CD4-positive, alpha-beta memory T cell (primary cell): ENCODE measurements at regions not wholly inside any gene's neighbourhood (a gene's known extent, or its start where the extent isn't known, plus 50 kb on each side); places are given as distances from the start of the nearest gene placed in this dataset.
A peak's percentile ranks its signal among the peaks of the same experiment; 100 is the strongest.

Experiments used
- CTCF ChIA-PET: fragments of 350-600 bp; sonication (Branson Sonifier 250); formaldehyde crosslinking; loops from one replicate; lab custom pipeline; 2021; ENCODE audit warnings: inconsistent platforms; ENCODE audit not compliant: partially characterized antibody; lab: Charles Lee
- POLR2A ChIA-PET: fragments of 350-600 bp; sonication (Branson Sonifier 250); formaldehyde crosslinking; loops from one replicate; lab custom pipeline; 2021; ENCODE audit not compliant: partially characterized antibody; lab: Charles Lee
- DNase-seq, 5 donors: peaks; one replicate each; pipeline versions ENCODE4 v3.0.0 to v3.0.0-alpha.2; 2020 to 2022; ENCODE audit warnings: mixed read lengths in 1 of 5
- H3K27ac ChIP-seq: one replicate; pipeline ENCODE4 v1.7.0; 2013; ENCODE audit warnings: low read depth, low read length
- H3K27me3 ChIP-seq: 2 replicates; pipeline ENCODE4 v1.7.0; 2013; ENCODE audit warnings: mild to moderate bottlenecking, low read length, moderate library complexity; ENCODE audit not compliant: insufficient read depth
- H3K36me3 ChIP-seq: 2 replicates; pipeline ENCODE4 v1.7.0; 2013; ENCODE audit warnings: mild to moderate bottlenecking, low read length, moderate library complexity; ENCODE audit not compliant: insufficient read depth
- H3K4me1 ChIP-seq: 2 replicates; pipeline ENCODE4 v1.7.0; 2013; ENCODE audit warnings: mild to moderate bottlenecking, low read length, moderate library complexity; ENCODE audit not compliant: insufficient read depth
- H3K4me3 ChIP-seq, 2 donors: one replicate each; pipeline ENCODE4 v1.7.0; 2013; ENCODE audit warnings: low read length in 2 of 2, mild to moderate bottlenecking in 1 of 2
- H3K9me3 ChIP-seq, 2 donors: one replicate each; pipeline ENCODE4 v1.7.0; 2013; ENCODE audit warnings: low read length in 2 of 2, control low read depth in 1 of 2; ENCODE audit not compliant: control insufficient read depth in 1 of 2
- H3K27ac Mint-ChIP-seq, 7 donors: one replicate each; pipeline ENCODE4 v1.8.0; 2020 to 2021; ENCODE audit warnings: mixed read lengths in 7 of 7, mild to moderate bottlenecking in 6 of 7, inconsistent platforms in 3 of 7, moderate library complexity in 3 of 7
- H3K27me3 Mint-ChIP-seq, 2 donors: one replicate each; pipeline ENCODE4 v1.8.0; 2020 to 2021; ENCODE audit warnings: mixed read lengths in 2 of 2
- H3K36me3 Mint-ChIP-seq, 2 donors: one replicate each; pipeline ENCODE4 v1.8.0; 2020 to 2021; ENCODE audit warnings: mixed read lengths in 2 of 2, inconsistent platforms in 1 of 2, mild to moderate bottlenecking in 1 of 2
- H3K4me1 Mint-ChIP-seq, 4 donors: one replicate each; pipeline ENCODE4 v1.8.0; 2020 to 2021; ENCODE audit warnings: mixed read lengths in 4 of 4, mild to moderate bottlenecking in 1 of 4
- H3K4me3 Mint-ChIP-seq, 8 donors: one replicate each; pipeline ENCODE4 v1.8.0; 2020 to 2021; ENCODE audit warnings: mixed read lengths in 8 of 8, mild to moderate bottlenecking in 7 of 8, moderate library complexity in 6 of 8, inconsistent platforms in 3 of 8
- H3K9me3 Mint-ChIP-seq, 8 donors: one replicate each; pipeline ENCODE4 v1.8.0; 2020 to 2021; ENCODE audit warnings: mixed read lengths in 8 of 8, mild to moderate bottlenecking in 5 of 8, inconsistent platforms in 3 of 8, moderate library complexity in 1 of 8
- intact Hi-C: fragments of 100-400 bp; cut with micrococcal nuclease; formaldehyde crosslinking; loops from one replicate; pipeline ENCODE4 v1.15.1; 2023

DNA sequence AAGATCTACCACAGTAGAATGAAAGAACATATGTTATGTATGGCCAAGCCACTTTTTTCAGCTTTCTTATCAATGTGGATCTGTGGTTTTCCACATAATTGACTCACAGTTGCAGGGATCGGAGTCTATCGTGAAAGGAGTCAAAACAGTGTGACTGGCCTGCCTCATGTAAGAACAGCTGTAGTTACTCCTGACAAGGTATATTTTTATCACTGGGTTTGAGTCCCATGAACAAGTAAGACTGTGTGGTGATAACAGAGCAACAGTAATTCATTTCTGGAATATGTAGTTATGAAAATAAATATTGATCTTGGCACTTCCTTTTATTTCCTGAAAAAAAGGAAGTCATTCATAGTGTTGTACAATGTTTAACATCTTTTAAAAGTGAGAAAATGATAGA, 416.6 kb downstream of the KLF12 start:
- Mint-ChIP-seq H3K9me3 (no peaks in the 10 kb centered on the region), H3K36me3 (peaks cover 26 to 39% of the 10 kb centered on the region in 2 donors), H3K27me3 (no peaks in the 10 kb centered on the region), H3K27ac (peak overlapping the region; percentile 58 to 94 (median 84)), H3K4me3 (peak overlapping the region in 7 of 8 donors; percentile 4 to 56 (median 39)), H3K4me1 (peaks cover 58 to 84% (median 73%) of the 10 kb centered on the region in 4 donors)
- Histone ChIP-seq H3K9me3 (no peaks in the 10 kb centered on the region), H3K27me3 (no peaks in the 10 kb centered on the region), H3K4me1 (peaks cover 59% of the 10 kb centered on the region), H3K27ac (no peak overlapping the region), H3K36me3 (no peaks in the 10 kb centered on the region), H3K4me3 (no peak overlapping the region)
- POLR2A ChIA-PET, result interaction anchor here (0.5 to 5.1 kb wide), 5 partner anchors 15 to 659 kb away, joined by 3 to 30 read pairs (median 4); partner anchors contain the start of gene KLF5
- CTCF ChIA-PET, result interaction anchor here (0.7 to 2.4 kb wide), 9 partner anchors 12 to 660 kb away, joined by 3 to 13 read pairs (median 5); partner anchors contain the start of gene KLF5
- peak in 4 of 5 donors; percentile 12 to 51 (median 18) for DNase-seq
- intact Hi-C loops, result loop anchor here (2.0 to 10.0 kb wide), 3 partner anchors 935 to 1607 kb away; partner anchors contain the start of gene PIBF1

DNA sequence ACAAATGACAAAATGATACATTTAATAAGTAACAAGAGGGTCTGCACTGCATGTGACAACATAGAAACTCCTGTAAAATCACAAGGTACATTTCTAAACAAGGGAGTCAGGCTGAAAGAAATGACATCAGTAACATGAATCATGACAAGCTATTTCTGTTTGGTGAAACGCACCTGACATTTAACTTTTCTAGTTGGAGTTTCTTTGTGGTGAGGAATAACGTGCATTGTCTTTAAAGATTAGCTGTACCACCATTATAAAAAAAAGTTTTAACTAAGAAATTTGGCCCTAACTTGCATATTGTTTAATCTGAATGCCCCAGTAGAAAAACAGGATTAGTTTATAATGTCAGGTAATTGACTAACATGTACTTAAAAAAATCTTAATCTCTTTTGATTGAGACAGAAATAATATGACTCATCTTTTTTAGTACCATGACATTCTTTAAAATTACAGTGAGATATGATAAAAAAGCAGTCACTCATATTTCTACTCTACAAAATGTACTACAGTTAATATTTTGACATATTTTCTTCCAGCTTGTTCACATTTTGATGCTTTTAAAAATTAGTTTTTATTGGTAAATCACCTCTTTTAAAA, 418.2 kb downstream of the KLF12 start:
- Histone ChIP-seq H3K36me3 (peaks cover 3% of the 10 kb centered on the region), H3K9me3 (no peaks in the 10 kb centered on the region), H3K4me3 (no peak overlapping the region), H3K27ac (peak overlapping the region; percentile 41), H3K4me1 (peaks cover 52% of the 10 kb centered on the region), H3K27me3 (no peaks in the 10 kb centered on the region)
- H3K4me3 Mint-ChIP-seq, result peak overlapping the region; percentile 49 to 88 (median 78)
- ChIA-PET CTCF (interaction anchor here (0.8 to 2.0 kb wide), 5 partner anchors 9 to 52 kb away, joined by 3 to 7 read pairs (median 4); no protein-coding TSS in a partner anchor), POLR2A (interaction anchor here (0.6 to 5.1 kb wide), 13 partner anchors 9 to 657 kb away, joined by 3 to 30 read pairs (median 4); partner anchors contain the start of genes KLF12 and KLF5)
- H3K27ac Mint-ChIP-seq, result peak overlapping the region; percentile 84 to 98 (median 94)
- H3K36me3 Mint-ChIP-seq, result peaks cover 37 to 44% of the 10 kb centered on the region in 2 donors
- intact Hi-C loops, result loop anchor here (1.0 to 10.0 kb wide), 7 partner anchors 14 to 1609 kb away; partner anchors contain the start of genes KLF12 and PIBF1
- peaks cover 51 to 77% (median 65%) of the 10 kb centered on the region in 4 donors for H3K4me1 Mint-ChIP-seq
- H3K27me3 Mint-ChIP-seq, result no peaks in the 10 kb centered on the region
- H3K9me3 Mint-ChIP-seq, result no peaks in the 10 kb centered on the region
- peak in 1 of 5 donors; percentile 45 for DNase-seq

DNA sequence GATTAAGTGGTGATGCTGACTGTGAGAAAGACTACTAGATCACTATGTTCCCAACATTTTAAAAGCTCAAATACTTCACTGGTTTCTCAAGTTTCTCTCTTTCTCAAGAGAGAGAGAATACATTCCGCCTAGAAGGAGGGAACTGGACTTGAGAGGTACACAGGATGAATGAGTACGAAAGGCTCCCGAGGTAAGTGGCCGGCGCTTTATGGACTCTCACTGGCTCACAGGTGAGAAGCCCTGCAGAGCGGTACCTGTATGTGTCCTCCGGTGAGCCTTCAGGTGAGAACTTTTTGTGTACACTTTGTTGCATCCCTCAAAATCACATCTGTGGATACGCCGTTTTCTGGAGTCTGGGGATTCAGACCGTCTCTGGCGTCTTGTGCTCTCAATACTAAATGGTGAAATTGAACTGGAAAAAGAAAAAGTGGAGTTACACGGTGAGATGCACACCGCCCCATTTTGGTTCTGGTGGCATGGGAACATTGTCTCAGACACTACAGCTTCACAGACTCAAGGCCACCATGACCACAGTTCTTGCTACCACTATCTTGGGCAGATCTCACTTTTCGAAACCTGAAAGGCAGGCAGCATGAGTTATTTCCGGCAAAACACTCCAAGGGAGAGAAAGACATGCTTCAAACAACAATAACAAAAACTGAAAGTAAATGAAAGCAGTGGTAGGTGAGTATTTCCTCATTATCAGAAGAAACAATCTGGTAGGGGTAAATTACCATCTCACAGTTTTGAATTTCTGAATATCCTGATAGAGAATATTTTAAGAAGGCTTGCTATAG, 418.9 kb downstream of the KLF12 start:
- H3K36me3 Mint-ChIP-seq, result peaks cover 44 to 48% of the 10 kb centered on the region in 2 donors
- peaks cover 6% of the 10 kb centered on the region for H3K36me3 ChIP-seq
- CTCF ChIA-PET, result interaction anchor here (0.8 to 2.0 kb wide), 7 partner anchors 8 to 655 kb away, joined by 3 to 5 read pairs (median 4); no protein-coding TSS in a partner anchor

DNA sequence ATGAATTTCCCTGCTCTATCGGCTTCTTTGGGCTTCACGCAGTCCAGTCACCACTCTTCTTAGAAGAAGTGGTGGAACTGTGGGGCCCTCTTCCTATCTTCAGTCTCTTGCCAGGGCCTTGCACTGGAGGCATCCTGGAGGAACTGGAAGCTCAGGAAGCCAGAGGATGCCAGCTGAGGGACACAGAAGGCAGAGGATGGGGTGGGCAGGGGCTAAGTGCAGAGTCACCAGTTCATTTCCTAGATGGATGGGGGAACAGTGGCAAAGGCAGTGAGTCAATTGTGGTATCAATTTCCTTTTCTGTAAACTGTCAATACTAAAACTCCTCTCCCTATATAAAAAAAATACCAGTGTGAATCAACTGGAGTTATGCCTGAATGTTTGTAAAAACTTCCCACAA, 419.7 kb downstream of the KLF12 start:
- Mint-ChIP-seq H3K4me3 (peak overlapping the region in 6 of 8 donors; percentile 35 to 88 (median 78)), H3K27ac (peak overlapping the region; percentile 84 to 98 (median 94)), H3K4me1 (peaks cover 48 to 62% (median 58%) of the 10 kb centered on the region in 4 donors), H3K36me3 (peaks cover 49 to 50% of the 10 kb centered on the region in 2 donors), H3K9me3 (no peaks in the 10 kb centered on the region), H3K27me3 (no peaks in the 10 kb centered on the region)
- H3K27me3 ChIP-seq, result no peaks in the 10 kb centered on the region
- CTCF ChIA-PET, result interaction anchor here (1.1 to 1.7 kb wide), 4 partner anchors 12 to 654 kb away, joined by 3 to 4 read pairs (median 4); no protein-coding TSS in a partner anchor
- H3K4me1 ChIP-seq, result peaks cover 52% of the 10 kb centered on the region
- H3K4me3 ChIP-seq, result no peak overlapping the region
- H3K36me3 ChIP-seq, result peaks cover 6% of the 10 kb centered on the region
- H3K9me3 ChIP-seq, result no peaks in the 10 kb centered on the region
- intact Hi-C loops, result loop anchor here (2.0 to 10.0 kb wide), 2 partner anchors 420 to 1610 kb away; partner anchors contain the start of gene KLF12
- no peak overlapping the region for H3K27ac ChIP-seq
- POLR2A ChIA-PET, result interaction anchor here (1.0 to 5.1 kb wide), 9 partner anchors 9 to 1611 kb away, joined by 3 to 30 read pairs (median 4); no protein-coding TSS in a partner anchor
- peak in 1 of 5 donors; percentile 44 for DNase-seq

More for the DNA sequence above, 418.9 kb downstream of the KLF12 start:
- peaks cover 52% of the 10 kb centered on the region for H3K4me1 ChIP-seq
- H3K9me3 ChIP-seq, result no peaks in the 10 kb centered on the region
- H3K9me3 Mint-ChIP-seq, result no peaks in the 10 kb centered on the region
- peak overlapping the region in 1 of 2 donors; percentile 6 for H3K4me3 ChIP-seq
- H3K27ac Mint-ChIP-seq, result peak overlapping the region; percentile 84 to 98 (median 94)
- H3K27ac ChIP-seq, result peak overlapping the region; percentile 41
- peak overlapping the region; percentile 58 to 88 (median 78) for H3K4me3 Mint-ChIP-seq
- no peaks in the 10 kb centered on the region for H3K27me3 ChIP-seq
- H3K27me3 Mint-ChIP-seq, result no peaks in the 10 kb centered on the region
- peaks cover 48 to 70% (median 64%) of the 10 kb centered on the region in 4 donors for H3K4me1 Mint-ChIP-seq
- intact Hi-C loops, result loop anchor here (1.0 to 10.0 kb wide), 6 partner anchors 13 to 1609 kb away; partner anchors contain the start of gene KLF12
- peak; percentile 71 to 91 (median 79) for DNase-seq
- POLR2A ChIA-PET, result interaction anchor here (0.6 to 5.1 kb wide), 16 partner anchors 8 to 1610 kb away, joined by 3 to 30 read pairs (median 4); partner anchors contain the start of genes KLF12 and KLF5

DNA sequence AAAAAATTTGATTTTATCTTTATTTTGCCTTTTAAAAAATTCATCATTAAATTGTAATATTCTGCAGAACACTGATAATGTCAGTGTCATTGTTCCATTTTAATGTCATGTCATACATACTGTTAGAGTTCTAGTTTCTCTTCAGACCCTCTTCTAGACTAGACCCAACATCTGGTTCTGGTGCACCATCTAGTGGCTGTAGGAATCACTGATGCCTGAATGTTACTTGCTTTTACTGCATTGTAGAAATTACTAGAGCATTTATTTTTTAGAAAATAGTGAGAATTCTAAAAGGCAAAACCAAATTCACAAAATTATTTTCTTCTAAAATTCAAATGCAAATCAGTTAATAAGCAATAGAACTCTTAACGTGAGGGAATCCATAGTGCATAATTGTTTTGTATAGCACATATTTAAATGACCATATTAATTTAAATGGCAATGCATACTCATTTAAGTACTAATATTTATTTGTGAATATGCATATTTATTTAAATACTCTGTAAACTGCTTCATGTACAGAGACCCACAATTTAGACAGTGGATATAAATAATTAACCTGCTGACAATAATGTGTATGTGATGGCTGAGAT, 425.7 kb downstream of the KLF12 start:
- intact Hi-C loops, result loop anchor here (1.0 to 10.0 kb wide), 5 partner anchors 186 to 899 kb away; no protein-coding TSS in a partner anchor
- Histone ChIP-seq H3K27ac (no peak overlapping the region), H3K27me3 (no peaks in the 10 kb centered on the region), H3K9me3 (no peaks in the 10 kb centered on the region), H3K36me3 (peaks cover 6% of the 10 kb centered on the region), H3K4me1 (peaks cover 10% of the 10 kb centered on the region), H3K4me3 (no peak overlapping the region)
- peak; percentile 54 to 73 (median 65) for DNase-seq
- H3K27me3 Mint-ChIP-seq, result no peaks in the 10 kb centered on the region
- ChIA-PET CTCF (no interaction called here), POLR2A (no interaction called here)
- H3K36me3 Mint-ChIP-seq, result peaks cover 47 to 48% of the 10 kb centered on the region in 2 donors
- no peak overlapping the region for H3K4me3 Mint-ChIP-seq
- H3K27ac Mint-ChIP-seq, result peak overlapping the region in 2 of 7 donors; percentile 70 to 75
- no peaks in the 10 kb centered on the region for H3K9me3 Mint-ChIP-seq
- H3K4me1 Mint-ChIP-seq, result peaks cover 13 to 31% (median 20%) of the 10 kb centered on the region in 4 donors

DNA sequence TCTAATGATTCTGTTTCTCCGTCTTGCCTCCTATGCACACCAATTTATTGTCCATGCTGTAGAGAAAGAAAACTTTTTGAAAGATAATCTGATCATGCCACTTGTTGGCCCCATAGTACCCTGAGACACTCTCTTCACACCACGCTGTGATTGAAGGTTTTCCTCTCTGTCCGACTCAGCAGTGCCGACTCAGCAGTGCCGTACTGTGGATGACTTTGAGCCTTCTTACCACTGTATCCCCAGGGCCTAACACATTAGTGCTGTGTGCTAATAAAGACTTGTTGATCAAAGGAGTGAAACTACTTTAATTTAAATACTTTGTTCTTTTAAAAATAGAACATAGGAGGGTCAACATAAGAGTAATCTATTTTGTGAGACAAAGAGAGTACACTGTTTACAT, 429.6 kb downstream of the KLF12 start:
- H3K27ac Mint-ChIP-seq, result peak overlapping the region; percentile 33 to 93 (median 81)
- ChIA-PET POLR2A (no interaction called here), CTCF (no interaction called here)
- no peaks in the 10 kb centered on the region for H3K27me3 ChIP-seq
- H3K27ac ChIP-seq, result no peak overlapping the region
- H3K9me3 ChIP-seq, result no peaks in the 10 kb centered on the region
- peaks cover 17 to 26% of the 10 kb centered on the region in 2 donors for H3K36me3 Mint-ChIP-seq
- peaks cover 41% of the 10 kb centered on the region for H3K4me1 ChIP-seq
- DNase-seq, result no peak
- no peaks in the 10 kb centered on the region for H3K27me3 Mint-ChIP-seq
- H3K4me3 ChIP-seq, result no peak overlapping the region
- peaks cover 25 to 49% (median 27%) of the 10 kb centered on the region in 4 donors for H3K4me1 Mint-ChIP-seq
- no peaks in the 10 kb centered on the region for H3K9me3 Mint-ChIP-seq
- H3K4me3 Mint-ChIP-seq, result peak overlapping the region in 1 of 8 donors; percentile 35
- H3K36me3 ChIP-seq, result no peaks in the 10 kb centered on the region
- intact Hi-C loops, result loop anchor here (5.0 to 10.0 kb wide), 4 partner anchors 63 to 647 kb away; partner anchors contain the start of gene KLF5
